ENCODE measurements at regions not wholly inside any gene's neighbourhood (a gene's known extent, or its start where the extent isn't known, plus 50 kb on each side); places are given as distances from the start of the nearest gene placed in this dataset.

DNA sequence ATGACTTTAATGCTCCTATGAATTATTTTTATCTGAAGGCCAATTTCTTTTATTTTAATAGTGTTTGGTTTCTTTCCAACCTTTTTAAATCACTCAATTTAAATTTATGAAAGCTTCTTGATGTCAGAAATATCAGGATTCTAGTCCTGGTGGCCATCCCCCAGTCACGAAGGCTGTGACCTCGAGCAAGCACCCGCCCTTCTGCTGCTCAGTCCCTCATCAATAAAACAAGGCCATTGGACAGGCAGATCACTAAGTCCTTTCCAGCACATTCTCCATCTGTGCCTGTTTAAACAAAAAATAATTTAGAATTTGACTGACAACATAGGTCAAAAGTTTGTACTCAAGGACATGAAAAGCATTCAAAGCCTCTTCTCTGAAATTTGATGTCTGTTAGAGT, 483.6 kb upstream of the VRK2 start:
- TF ChIP-seq, protein P1, sequence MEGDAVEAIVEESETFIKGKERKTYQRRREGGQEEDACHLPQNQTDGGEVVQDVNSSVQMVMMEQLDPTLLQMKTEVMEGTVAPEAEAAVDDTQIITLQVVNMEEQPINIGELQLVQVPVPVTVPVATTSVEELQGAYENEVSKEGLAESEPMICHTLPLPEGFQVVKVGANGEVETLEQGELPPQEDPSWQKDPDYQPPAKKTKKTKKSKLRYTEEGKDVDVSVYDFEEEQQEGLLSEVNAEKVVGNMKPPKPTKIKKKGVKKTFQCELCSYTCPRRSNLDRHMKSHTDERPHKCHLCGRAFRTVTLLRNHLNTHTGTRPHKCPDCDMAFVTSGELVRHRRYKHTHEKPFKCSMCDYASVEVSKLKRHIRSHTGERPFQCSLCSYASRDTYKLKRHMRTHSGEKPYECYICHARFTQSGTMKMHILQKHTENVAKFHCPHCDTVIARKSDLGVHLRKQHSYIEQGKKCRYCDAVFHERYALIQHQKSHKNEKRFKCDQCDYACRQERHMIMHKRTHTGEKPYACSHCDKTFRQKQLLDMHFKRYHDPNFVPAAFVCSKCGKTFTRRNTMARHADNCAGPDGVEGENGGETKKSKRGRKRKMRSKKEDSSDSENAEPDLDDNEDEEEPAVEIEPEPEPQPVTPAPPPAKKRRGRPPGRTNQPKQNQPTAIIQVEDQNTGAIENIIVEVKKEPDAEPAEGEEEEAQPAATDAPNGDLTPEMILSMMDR (conservative IDR thresholded peaks at IDR 0.05; ENCODE audit: low read length): no peak
- no peak for TF ChIP-seq EZH2phosphoT487 (IDR thresholded peaks at IDR 0.05; ENCODE audit: borderline replicate concordance)
